ENCODE measurements at regions not wholly inside any gene's neighbourhood (a gene's known extent, or its start where the extent isn't known, plus 50 kb on each side); places are given as distances from the start of the nearest gene placed in this dataset.
"Not testable (repeated sequence)": the region's sequence is repeated elsewhere in the genome, so short reads cannot be mapped to it uniquely, and the experiment has no call there.

GRCh38 chr12:131559517-131560516, 151.1 kb upstream of the SFSWAP start:
- no peak for DNase-seq

GRCh38 chr12:131561051-131561450, 149.8 kb upstream of the SFSWAP start:
- no peak for DNase-seq

GRCh38 chr12:131561891-131562684, 148.8 kb upstream of the SFSWAP start:
- no peak for DNase-seq

GRCh38 chr12:131564138-131564727, 146.7 kb upstream of the SFSWAP start:
- DNase-seq, result peak in 1 of 2 donors; percentile 19

GRCh38 chr12:131564845-131565244, 146.0 kb upstream of the SFSWAP start:
- DNase-seq, result no peak

- DNase-seq, result no peak
Observed at GRCh38 chr12:131565267-131566015, 145.4 kb upstream of the SFSWAP start.

GRCh38 chr12:131568336-131568735, 142.6 kb upstream of the SFSWAP start:
- DNase-seq, result no peak

- DNase-seq, result no peak
Observed at GRCh38 chr12:131570596-131570995, 140.3 kb upstream of the SFSWAP start.

- DNase-seq, result no peak
Observed at GRCh38 chr12:131571827-131572226, 139.1 kb upstream of the SFSWAP start.

- DNase-seq, result no peak
Observed at GRCh38 chr12:131572626-131573025, 138.3 kb upstream of the SFSWAP start.

GRCh38 chr12:131573631-131574394, 137.1 kb upstream of the SFSWAP start:
- DNase-seq, result no peak

GRCh38 chr12:131574395-131574771, 136.5 kb upstream of the SFSWAP start:
- no peak for DNase-seq

GRCh38 chr12:131575371-131575770, 135.5 kb upstream of the SFSWAP start:
- no peak for DNase-seq

GRCh38 chr12:131576734-131577133, 134.2 kb upstream of the SFSWAP start:
- DNase-seq, result not testable (repeated sequence)

GRCh38 chr12:131577766-131578165, 133.1 kb upstream of the SFSWAP start:
- no peak for DNase-seq

- DNase-seq, result no peak
Observed at GRCh38 chr12:131578828-131579470, 131.9 kb upstream of the SFSWAP start.

GRCh38 chr12:131583090-131583712, 127.7 kb upstream of the SFSWAP start:
- DNase-seq, result no peak

- no peak for DNase-seq
Observed at GRCh38 chr12:131586269-131586668, 124.6 kb upstream of the SFSWAP start.

GRCh38 chr12:131586761-131587160, 124.1 kb upstream of the SFSWAP start:
- DNase-seq, result no peak

- DNase-seq, result no peak
Observed at GRCh38 chr12:131587565-131587964, 123.3 kb upstream of the SFSWAP start.

Measured in CD4-positive, alpha-beta T cell treated with Interferon alpha-2 for 1 hour (primary cell).